Stimulated activated CD4-positive, alpha-beta T cell treated with anti-CD3 and anti-CD28 coated beads, Interleukin-15, amount 100 ng/mL, for 24 hours (primary cell): ENCODE measurements at regions not wholly inside any gene's neighbourhood (a gene's known extent, or its start where the extent isn't known, plus 50 kb on each side); places are given as distances from the start of the nearest gene placed in this dataset.

Experiments
- DNase-seq: peaks from one replicate; pipeline ENCODE4 v3.0.0-alpha.2; 2020

DNA sequence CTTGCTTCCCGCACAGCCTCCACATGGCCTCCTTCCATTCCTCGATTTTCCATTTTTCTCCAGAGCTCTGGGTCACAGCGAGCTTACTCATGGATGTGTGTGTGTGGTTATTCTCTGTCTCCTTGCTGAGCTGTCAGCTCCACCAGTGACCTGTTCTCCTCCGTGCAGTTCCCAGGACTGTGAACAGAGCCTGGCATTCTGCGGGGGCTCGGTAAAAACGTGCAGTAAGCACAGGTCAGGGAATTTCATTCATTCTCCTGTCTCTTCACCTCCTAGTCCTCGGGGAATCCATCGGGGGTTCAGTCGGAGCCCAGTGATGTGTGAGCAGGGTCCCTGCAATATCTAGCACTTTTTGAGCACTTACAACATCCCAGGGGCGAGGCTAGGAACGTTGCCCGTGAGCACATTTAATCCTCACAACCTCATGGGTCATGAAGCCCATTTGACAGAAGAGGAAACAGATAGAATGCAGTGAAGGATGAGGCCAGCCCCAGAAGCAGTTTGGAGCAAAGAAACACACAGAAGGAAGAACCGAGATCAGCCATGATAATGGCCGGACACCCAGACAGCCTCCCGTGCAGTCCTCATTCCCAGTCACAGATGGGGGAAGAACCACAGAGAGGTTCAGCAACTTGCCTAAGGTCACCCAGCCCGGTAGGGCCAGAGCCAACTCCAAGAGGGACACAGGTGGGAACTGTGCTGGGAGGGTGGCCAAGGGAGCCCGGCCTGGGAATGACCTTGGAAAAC, 183.2 kb upstream of the GSE1 start:
- DNase-seq: no peak

DNA sequence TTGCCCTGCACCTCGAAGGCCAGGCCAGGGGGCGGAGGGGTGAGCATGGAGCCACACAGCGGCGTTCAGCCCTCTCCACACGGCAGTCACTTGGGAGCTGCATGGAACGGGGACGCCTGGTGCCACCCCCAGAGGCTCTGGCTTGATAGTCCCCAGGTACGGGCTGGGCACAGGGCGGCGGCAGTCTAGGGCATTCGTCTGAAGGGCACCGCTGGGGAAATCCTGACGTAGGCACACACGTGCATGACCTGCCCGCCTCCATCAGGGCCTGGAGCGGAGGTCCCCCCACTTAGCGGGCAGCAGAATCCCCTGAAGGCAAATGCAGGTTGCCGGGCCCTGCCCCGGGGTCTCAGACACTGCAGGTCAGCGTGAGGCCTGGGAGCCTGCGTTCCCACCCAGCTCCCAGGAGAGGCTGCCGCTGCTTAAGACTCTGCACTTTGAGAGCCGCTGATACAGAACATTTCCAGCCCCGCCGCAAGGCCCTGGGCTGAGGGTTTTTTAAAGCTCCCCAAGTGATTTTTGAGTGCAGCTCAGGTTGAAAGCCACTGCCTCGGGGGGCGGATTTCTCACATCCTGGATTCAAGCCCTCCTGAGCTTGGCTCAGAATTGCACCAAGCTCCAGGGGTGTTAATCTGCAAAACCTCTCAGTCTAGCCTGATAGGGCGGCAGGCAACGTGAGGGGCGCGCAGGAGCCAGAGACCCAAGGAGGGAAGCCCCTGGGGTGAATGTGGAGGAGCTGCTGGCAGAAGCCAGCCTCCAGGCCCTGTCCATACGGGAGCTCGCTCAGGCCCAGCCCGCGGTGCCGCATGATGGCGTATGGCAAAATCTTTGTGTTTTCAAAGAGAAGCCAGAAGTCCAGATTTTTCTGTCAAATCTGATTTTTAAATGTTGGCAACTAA, 182.3 kb upstream of the GSE1 start:
- no peak for DNase-seq

DNA sequence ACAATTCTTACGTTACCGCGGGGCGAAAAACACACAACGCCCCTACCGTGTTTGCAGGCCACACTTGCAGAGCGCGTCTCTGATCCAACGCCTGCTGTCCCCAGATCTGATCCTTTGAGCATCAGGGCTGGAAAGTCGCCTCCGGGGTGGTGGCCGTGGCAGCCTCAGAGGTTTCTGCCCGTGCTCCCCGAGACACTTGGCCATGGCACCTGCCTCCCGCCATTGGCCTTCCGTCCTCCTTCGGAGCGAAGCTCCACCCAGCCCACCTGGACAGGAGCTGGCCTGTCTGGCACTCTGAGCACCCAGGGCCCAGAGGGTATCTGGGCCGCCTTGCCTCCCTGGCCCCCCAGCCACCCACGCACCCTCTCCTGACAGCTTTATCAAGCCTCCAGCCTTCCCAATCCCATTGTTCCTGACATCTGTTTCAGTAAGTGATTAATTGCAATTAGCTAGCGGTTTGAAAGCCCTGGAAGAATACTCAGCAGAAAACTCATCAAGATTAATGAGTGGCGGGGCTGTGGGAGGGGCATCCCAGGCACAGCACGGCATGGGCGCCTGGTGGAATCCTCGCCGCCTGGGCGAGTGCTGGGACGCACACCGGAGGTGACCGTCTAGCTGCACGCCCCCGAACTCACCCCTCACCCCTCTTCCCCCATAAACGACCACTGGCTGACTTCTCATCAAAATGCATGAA, 181.5 kb upstream of the GSE1 start:
- DNase-seq: no peak

DNA sequence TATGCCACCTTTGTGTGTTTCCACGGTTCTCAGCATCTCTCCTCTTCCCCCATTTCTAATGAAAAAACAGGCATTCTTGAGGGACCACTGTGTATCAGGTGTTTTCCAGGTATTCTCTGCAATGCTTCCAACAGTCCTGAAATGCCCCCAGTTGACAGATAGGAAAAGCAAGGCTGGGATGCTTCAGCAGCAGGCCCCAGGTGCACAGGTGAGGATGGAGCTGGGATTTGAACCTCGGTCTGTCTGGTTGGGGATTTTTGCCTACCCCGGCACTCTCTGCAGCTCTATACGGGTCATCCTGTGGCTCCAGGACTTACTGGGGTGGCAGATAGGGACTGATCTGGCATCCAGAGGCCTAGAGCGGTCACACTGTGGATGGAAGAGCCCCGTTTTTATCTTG, 180.5 kb upstream of the GSE1 start:
- DNase-seq: no peak

DNA sequence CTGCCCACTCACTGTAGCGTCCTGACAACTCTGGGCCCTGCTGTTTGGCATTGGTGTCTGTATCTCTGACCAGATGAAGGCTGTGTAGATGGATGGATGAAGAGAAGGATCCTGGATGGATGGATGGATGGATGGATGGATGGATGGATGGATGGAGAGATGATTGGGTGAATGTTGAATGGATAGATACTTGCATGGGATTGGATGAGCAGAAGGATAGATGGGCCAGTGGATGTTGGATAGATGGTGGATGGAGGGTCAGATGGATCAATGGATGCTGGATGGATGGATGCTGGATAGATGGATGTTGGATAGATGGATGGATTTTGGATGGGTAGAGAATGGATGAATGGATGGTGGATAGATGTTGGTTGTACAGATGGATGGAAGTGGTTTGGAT, 179.6 kb upstream of the GSE1 start:
- DNase-seq: no peak

DNA sequence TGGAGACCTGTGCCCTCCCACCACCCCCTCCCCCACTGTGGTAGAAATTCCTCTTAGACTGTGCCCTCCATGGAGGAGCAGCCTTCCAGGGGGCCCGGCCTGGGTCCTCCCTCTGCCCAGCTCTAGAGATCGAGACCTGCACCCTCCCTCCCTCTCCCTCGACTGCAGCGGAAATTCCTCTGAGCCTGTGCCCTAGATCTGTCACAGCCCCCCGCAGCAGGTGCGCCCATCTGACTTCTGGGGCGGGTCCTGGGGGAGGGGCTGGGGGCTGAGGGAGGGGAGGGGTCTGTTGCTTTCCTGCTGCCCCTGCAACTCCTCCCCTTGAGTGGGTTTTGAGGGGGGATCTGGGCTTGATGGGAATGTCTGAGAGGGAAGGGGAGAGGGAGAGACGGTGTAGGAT, 177.8 kb upstream of the GSE1 start:
- DNase-seq: no peak

DNA sequence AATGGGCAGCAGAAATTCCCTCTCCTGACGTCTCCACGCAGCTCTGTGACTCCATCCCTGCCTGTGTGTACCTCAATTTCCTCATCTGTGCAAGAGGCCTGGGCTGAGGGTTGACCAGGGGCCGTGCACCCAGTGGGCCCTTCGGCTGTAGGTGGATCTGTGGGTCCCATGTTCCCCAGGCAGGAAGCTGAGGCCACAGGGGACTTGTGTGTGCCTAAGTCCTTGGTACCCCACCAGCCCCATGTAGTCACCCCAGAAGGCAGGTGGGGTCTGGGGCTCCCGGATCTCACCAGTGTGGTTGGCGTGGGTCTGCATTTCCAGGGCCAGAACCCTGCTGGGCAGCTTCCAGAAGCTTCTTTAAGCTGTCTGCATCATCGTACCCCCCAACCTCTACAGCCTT, 177.4 kb upstream of the GSE1 start:
- DNase-seq: no peak

DNA sequence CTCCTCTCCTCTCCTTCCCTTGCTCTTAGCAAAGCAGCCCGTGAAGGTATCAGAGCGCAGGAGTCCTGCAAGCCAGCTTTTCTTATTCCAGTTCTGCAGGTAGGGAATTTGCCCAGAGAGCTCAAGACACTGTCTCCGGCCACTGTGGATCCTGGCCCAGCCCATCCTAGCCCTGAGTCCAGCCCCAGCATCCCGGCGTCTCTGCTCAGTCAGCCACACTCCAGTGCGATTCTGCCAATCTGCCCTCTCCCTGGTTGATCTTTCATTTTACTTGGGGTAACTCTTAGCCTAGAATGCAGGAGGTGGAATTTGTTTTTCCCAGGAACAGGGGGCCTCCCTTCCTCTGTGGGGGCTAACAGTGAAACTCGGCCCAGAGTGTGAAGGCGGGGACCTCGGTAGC, 176.9 kb upstream of the GSE1 start:
- no peak for DNase-seq

DNA sequence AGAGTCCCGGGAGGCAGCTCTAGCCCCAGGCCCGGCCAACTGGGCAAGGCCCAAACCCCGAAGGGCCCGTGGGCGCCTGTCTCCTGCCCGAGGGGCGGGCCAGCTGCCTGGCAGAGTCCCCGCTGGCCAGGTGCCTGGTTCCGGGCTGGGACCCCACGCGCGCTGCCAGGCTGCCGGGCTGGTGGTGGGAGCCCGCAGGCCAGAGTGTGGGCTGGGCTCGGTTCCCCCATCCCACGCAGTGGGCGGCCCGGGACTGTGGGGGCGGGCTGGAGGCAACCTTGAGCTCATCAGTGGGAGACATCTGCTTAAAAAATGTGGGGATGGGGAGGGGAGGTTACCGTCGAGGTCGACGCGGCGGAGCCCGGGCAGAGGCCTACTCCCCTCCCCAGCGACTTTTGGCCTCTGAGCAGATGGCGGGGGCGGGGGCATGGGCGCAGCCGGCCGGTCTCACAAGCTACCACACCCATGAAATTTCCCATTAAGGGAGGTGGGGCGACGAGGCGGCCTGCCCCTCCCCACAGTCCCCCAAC, 176.4 kb upstream of the GSE1 start:
- DNase-seq: no peak

DNA sequence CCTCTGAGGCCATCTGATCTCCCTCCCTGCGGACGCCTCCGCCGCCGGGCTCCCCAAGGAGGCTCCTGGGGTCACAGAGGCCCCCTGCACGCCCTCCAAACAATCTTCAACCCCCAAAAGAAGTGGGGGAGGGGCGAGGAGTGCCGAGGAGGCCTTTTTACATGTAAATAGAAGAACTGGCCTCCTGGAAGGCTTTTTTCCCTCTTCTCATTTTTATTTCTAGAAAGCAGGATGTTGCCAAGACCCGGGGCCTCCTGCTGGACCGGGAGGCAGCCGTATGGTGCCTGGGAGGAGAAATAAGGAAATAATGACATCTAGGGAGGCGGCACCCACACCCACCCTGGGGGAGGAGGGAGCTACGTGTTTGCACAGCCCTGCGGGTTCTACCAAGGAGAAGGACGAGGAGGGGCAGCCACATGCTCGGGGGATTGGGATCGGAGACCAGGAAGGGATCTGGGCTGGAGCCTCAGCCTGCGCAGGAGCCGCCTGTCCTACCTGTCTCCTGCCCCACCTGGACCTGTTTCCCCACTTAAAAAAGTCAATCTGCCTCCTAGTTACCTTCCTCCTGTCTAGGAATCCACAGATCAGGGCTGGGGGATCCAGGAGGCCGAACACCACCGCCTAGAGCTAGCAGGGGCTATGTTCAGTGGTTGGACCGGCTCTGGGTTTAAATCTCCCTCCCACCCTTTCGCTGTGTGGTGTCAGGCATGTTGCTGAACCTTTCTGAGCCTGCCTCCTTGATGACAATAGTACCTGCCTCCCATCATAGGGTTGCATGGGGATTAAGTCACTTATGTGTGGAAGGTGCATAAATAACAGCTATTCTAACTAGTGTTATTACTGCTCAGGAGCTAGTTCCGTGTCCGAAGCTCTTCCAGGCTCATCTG, 175.7 kb upstream of the GSE1 start:
- no peak for DNase-seq

DNA sequence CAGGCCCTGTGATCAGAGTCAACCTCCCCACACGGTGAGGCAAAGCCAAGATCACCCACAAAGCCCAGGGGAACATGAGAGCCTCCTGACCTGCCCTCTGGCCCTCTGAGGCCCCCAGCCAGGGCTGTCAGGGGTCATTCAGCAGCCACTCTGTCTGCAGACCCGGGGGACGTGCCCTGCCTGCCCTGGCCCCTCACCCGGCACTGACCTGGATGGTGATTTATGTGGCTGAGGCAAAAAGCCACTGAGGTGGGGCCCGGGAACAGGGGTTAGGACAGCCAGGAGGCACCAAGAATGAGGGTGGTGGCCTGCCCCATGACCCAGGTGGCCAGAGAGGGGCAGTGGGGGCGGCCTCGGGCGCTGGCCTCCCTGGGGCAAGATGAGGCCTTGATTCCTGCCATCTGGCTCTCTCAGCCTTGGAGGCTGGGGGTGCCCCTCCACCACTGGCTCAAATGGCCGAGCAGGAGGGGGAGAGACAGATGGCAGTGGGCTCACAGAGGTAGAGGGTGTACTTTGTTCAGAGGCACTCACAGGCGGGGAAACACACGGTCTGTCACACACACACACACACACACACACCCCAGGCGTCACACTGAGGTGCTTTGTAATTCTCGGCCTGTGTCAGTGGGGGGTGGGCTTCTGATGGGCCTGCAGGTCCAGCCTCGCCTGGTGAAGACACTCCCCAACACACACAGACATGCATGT, 174.0 kb upstream of the GSE1 start:
- no peak for DNase-seq

DNA sequence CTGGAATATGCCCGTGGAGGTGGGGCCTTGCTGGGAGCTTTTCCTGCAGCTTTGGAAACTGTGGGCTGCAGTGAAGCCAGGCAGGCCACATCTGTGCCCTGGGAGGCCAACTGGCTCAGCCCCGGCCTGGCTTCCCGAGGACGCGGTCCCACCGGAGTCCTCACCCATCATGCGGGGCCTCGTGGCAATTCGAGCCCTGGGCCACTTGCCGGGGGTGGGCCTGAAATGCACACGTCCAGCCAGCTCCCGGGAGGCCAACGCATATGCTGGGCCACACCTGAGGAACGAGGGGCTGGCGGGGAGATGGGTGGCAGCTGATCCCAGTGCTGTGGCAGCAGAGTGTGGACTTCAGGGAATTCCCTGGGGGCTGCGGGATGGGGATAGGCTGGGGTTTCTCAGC, 172.4 kb upstream of the GSE1 start:
- DNase-seq: no peak

DNA sequence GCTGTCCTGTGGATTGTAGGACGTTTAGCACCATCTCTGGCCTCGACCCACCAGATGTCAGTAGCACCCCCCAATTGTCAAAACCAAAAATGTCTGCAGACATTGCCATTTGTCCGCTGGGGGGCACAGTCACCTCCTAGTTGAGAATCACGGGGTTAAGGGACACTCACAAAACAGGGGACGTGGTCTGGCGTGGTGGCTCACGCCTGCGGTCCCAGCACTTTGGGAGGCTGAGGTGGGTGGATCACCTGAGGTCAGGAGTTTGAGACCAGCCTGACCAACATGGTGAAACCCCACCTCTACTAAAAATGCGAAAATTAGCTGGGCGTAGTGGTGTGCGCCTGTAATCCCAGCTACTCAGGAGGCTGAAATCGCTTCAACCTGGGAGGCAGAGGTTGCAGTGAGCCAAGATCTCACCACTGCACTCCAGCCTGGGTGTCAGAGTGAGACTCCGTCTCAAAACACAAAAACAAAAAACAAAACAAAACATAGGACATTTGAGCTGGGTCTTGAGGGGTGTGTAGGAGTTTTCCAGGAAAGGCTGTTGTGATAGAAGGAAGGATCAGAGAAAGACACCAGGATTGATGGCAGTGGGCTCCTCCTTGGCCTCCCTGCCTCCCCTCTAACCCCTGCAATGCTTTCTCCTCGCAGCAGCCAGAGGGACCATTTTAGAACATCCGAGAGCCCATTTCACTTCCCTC, 171.8 kb upstream of the GSE1 start:
- no peak for DNase-seq

DNA sequence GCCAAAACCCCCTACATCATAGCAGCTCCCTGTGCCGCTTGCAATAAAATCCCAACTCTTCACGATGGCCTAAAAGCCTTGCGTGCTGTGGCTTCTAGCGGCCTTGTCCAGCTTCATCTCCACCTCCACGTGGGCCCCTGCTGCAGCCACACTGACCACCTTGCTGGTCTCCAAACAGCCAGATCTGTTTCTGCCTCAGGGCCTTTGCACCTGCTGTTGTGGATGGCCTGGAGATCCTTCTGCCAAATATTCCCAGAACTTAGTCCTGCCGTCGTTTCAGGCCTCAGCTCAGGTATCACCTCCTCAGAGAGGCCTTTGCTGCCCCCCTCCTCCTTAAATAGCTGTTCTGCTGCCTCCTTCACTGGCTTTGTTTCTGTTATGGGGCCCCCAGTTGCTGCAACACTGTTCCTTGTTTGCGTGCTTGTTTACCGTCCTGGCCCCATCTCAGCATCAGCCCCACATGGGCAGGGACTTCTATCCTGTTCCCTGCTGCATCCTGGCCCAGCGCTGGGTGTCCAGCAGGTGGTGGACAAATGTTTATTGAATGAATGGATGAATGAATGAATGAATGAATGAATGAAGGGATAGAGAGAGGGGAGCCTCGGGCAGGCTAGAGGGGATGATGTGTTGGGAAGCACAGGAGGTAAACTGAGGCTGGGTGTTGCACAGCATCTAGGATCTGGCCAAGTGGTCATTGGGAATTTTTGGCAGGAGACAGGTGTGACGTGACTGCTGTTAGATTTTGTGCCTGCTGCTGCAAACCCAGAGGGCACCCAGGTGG, 171.0 kb upstream of the GSE1 start:
- no peak for DNase-seq

DNA sequence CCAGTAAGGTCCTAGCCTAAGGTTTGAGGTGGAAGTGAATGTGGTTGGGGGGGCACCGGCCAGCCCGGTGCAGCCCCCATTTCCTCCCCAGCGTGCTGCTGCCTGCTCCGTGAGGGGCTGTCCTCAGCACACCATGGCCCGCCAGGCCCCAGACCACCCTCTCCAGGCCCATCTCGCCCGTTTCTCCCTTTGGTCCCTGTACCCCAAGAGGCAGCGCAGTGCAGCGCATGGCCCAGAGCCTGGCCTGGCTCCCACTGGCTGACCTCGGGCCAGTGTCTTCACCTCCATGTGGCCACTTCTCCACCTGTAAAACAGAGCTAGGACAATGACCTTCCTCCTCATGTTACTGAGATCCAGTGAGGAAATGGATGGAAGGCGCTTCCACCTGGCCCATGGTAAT, 170.0 kb upstream of the GSE1 start:
- DNase-seq: no peak

DNA sequence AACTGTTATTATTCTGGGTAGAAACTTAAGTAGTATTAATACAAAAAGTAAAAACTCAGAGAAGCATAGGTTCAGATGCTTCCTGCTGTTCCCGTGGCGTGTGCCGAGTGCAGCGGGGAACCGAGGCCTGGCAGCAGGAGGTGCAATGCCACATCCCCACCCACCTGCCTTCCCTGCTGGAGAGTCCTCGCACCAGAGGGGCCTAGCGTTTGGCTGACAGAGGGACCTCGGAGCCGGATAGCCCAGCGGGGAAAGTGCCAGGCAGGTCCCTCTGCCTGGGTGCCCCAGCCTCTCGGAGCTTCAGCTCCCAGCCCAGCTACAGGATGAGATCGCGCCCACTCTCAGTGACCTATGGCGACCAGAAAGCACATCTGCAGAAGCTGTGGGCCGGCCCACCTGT, 169.6 kb upstream of the GSE1 start:
- no peak for DNase-seq

DNA sequence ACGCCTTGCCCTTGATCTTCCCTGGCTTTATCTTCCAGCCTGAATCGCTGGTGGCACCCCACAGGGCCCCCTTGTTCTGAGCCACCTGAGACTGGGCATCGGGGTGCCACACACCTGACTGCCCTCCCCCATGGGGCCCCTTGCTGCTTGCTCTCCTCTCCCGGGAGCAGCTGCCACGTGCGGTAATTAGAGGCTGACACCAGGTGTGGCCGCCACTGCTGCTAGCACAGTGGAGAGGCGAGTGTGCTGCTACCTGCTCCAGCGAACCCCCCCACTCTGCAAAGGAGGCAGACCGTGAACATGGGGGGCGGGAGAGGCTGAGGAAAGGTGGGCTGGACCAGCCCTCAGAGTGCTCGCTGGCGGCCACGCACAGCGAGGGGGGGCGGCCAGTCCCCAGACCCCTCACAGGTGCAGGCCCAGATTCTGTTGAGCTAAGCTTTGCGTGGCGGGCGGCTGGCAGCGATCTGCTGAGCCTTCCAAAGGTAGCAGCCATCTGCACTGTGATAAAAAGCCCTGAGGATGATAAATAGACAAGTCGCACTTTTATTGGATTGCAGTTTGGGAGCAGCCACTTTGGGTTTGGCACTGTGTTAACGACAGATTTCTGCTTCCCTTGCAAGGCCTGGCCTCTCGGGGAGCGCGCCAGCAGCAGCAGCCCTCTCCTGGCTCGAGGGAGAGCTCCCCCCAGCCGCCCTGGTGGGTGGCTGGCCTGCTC, 167.9 kb upstream of the GSE1 start:
- no peak for DNase-seq

DNA sequence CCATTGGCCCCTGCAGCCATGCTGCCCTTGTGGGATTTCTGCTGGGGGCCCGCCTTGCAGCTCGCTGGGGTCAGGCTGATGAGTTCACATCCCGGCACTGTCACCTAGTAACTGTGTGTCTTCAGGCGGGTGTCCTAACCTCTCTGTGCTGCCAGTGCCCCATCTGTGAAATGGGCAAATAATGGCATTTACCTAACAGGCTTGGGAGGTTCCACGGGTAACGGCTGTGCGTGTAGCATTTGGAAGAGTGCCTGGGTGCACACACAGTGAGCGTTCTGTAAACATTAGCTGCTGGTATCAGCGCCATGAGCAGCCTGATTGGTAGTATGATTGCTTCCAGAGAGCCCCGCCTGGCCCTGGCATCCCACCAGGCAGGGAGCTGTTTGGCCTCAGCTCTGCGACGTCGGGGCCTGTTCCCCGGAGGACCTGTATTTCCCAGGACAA, 167.3 kb upstream of the GSE1 start:
- no peak for DNase-seq

DNA sequence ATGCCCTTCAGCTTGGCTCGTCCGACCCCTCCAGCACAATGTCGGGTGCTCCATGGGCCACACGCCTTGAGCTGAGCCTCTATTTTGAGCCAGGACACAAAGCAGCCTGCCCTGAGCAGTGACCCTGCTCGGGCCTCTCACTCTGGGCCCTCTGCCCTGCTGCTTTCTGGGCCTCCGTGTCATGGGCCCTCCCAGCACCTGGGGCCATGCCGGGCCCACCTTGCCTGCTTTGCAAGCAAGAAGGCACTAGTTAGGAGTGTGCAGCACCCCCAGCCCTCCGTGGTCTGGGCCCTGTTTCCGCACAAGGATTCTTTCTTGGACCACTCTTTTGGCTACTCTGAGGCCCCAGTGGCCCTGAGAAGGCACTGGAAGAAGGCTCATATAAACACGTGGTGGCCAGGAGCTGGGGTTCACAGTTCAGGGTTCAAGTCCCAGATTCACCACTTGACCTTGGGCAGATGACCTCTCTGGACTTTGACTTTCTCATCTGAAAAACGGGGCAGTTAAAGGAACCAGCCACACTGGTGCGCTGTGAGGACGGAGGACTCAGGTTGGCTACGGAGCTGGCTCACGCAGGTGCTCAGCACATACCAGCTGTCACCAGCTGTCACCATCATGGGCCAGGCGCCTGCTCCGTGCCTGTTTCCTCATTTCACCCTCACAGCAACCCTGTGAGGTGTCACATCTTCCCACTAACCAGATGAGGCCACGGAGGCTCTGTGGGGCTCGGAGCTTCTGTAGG, 166.0 kb upstream of the GSE1 start:
- DNase-seq: no peak
